D721Med (cell line): ENCODE measurements at regions not wholly inside any gene's neighbourhood (a gene's known extent, or its start where the extent isn't known, plus 50 kb on each side); places are given as distances from the start of the nearest gene placed in this dataset.

Experiments used
- DNase-seq: peaks from one replicate; pipeline ENCODE4 v3.0.0; 2011; ENCODE audit warnings: low spot score; ENCODE audit not compliant: insufficient read length
- FAIRE-seq: peaks from 2 replicates; lab custom pipeline; 2011; peaks lifted over from hg19 to GRCh38; lab: Jason Lieb, UNC
- CTCF ChIP-seq: IDR thresholded peaks from 2 replicates; pipeline ENCODE4 v1.5.1; 2012; ENCODE audit warnings: mild to moderate bottlenecking, control low read depth; ENCODE audit not compliant: insufficient read depth; ENCODE audit errors: missing control alignments

GRCh38 chr3:5675319-5675718 is 487.8 kb downstream of the EDEM1 start:
- FAIRE-seq, result no peak
- DNase-seq, result no peak
- no peak for TF ChIP-seq CTCF

- no peak for TF ChIP-seq CTCF
- peak; percentile 61 for FAIRE-seq
- DNase-seq, result no peak
These were observed 490.0 kb downstream of the EDEM1 start for GRCh38 chr3:5677555-5677954.

GRCh38 chr3:5678248-5678647 is 490.7 kb downstream of the EDEM1 start:
- DNase-seq, result no peak
- FAIRE-seq, result no peak
- TF ChIP-seq CTCF, result no peak

- TF ChIP-seq CTCF, result no peak
- FAIRE-seq (no peak), DNase-seq (no peak)
These were observed 491.3 kb downstream of the EDEM1 start for GRCh38 chr3:5678844-5679243.

- DNase-seq (no peak), FAIRE-seq (no peak)
- no peak for TF ChIP-seq CTCF
These were observed 499.7 kb downstream of the EDEM1 start for GRCh38 chr3:5687230-5687629.

GRCh38 chr3:5690490-5690889 is 503.0 kb downstream of the EDEM1 start:
- no peak for DNase-seq
- TF ChIP-seq CTCF, result no peak
- FAIRE-seq, result no peak

- TF ChIP-seq CTCF, result no peak
- DNase-seq, result no peak
- peak; percentile 11 for FAIRE-seq
These were observed 503.5 kb downstream of the EDEM1 start for GRCh38 chr3:5690904-5691532.
